ENCODE measurements at regions not wholly inside any gene's neighbourhood (a gene's known extent, or its start where the extent isn't known, plus 50 kb on each side); places are given as distances from the start of the nearest gene placed in this dataset.

DNA sequence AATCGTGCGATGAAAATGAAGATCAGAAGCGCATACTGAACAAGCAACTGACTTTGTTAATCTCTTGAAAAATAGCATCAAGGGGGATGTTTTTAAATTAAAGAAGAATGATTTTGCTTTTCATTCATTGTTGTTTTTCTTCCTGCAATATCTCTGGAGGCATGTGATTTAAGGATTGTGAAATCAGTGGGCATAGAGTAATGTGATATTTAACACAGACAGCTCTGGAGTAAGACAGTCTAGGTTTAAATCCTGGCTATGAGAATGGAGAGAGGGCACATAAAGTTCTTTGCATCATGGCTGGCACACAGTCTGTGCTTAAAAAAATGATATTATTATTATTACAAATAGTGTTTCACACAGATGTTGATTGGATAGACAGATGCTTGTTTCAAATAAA is 243.1 kb upstream of the NBEA start:
- TF ChIP-seq POLR2AphosphoS5 (IDR thresholded peaks at IDR 0.05; ENCODE audit: low read depth, low read length): no peak
- no peak for TF ChIP-seq POLR2A (IDR thresholded peaks at IDR 0.05; ENCODE audit: low read depth, low read length)
- no peak for TF ChIP-seq TAF1 (IDR thresholded peaks at IDR 0.05; ENCODE audit: borderline replicate concordance, low read depth, low read length)
